Calu3 (cell line): ENCODE measurements at regions not wholly inside any gene's neighbourhood (a gene's known extent, or its start where the extent isn't known, plus 50 kb on each side); places are given as distances from the start of the nearest gene placed in this dataset.

ENCODE experiments used
- BruUV-seq: library from RNA; stranded (reverse); fragments of 400-500 nt; replicated peaks from 2 replicates; lab custom pipeline; 2021; lab: Mats Ljungman, UMichigan
- CTCF ChIA-PET: fragments of 300-600 bp; sonication (Branson Sonifier 250); formaldehyde crosslinking; loops from one replicate; lab custom pipeline; 2022; ENCODE audit warnings: antibody characterized with exemption; lab: Charles Lee
- DNase-seq: peaks from one replicate; pipeline ENCODE4 v3.0.0; 2022
- H3K27ac Mint-ChIP-seq: one replicate; pipeline ENCODE4 v1.8.0; 2022; ENCODE audit warnings: mixed read lengths; ENCODE audit not compliant: unreplicated experiment
- H3K27me3 Mint-ChIP-seq: one replicate; pipeline ENCODE4 v1.8.0; 2022; ENCODE audit warnings: mixed read lengths; ENCODE audit not compliant: unreplicated experiment
- H3K36me3 Mint-ChIP-seq: one replicate; pipeline ENCODE4 v1.8.0; 2022; ENCODE audit warnings: mild to moderate bottlenecking, moderate library complexity, mixed read lengths; ENCODE audit not compliant: insufficient read depth, unreplicated experiment
- H3K4me1 Mint-ChIP-seq: one replicate; pipeline ENCODE4 v1.8.0; 2022; ENCODE audit warnings: mild to moderate bottlenecking, low read depth, mixed read lengths; ENCODE audit not compliant: unreplicated experiment
- H3K4me3 Mint-ChIP-seq: one replicate; pipeline ENCODE4 v1.8.0; 2022; ENCODE audit warnings: mild to moderate bottlenecking, low read depth, moderate library complexity, mixed read lengths; ENCODE audit not compliant: unreplicated experiment
- H3K9me3 Mint-ChIP-seq: one replicate; pipeline ENCODE4 v1.8.0; 2022; ENCODE audit warnings: low read depth, mixed read lengths; ENCODE audit not compliant: unreplicated experiment
- CTCF ChIP-seq: fragments of 200-600 bp; IDR thresholded peaks from one replicate; pipeline ENCODE4 v1.8.0; 2022; ENCODE audit warnings: antibody characterized with exemption; ENCODE audit not compliant: unreplicated experiment
- intact Hi-C: fragments of 100-400 bp; cut with micrococcal nuclease; formaldehyde crosslinking; loops from one replicate; pipeline ENCODE4 v1.10.0; 2022; ENCODE audit not compliant: unreplicated experiment

GRCh38 chr13:90690458-90691080 is 656.9 kb upstream of the MIR17HG start:
- H3K9me3 Mint-ChIP-seq = no peaks in the 10 kb centered on the region
- H3K4me1 Mint-ChIP-seq = no peaks in the 10 kb centered on the region
- BruUV-seq = no TSS peak
- H3K4me3 Mint-ChIP-seq = no peak overlapping the region
- no peaks in the 10 kb centered on the region for H3K36me3 Mint-ChIP-seq
- H3K27ac Mint-ChIP-seq = no peak overlapping the region
- no peaks in the 10 kb centered on the region for H3K27me3 Mint-ChIP-seq
- no peak for TF ChIP-seq CTCF
- CTCF ChIA-PET = no interaction called here
- intact Hi-C loops = no loop called here
- no peak for DNase-seq

- no TSS peak for BruUV-seq
- CTCF ChIA-PET = no interaction called here
- no peak for DNase-seq
These were observed 651.2 kb upstream of the MIR17HG start for GRCh38 chr13:90696254-90696653.

GRCh38 chr13:90696656-90697055 is 650.8 kb upstream of the MIR17HG start:
- no peak for DNase-seq
- no peak overlapping the region for H3K4me3 Mint-ChIP-seq
- H3K27ac Mint-ChIP-seq = no peak overlapping the region
- no peaks in the 10 kb centered on the region for H3K27me3 Mint-ChIP-seq
- intact Hi-C loops = no loop called here
- H3K4me1 Mint-ChIP-seq = no peaks in the 10 kb centered on the region
- H3K36me3 Mint-ChIP-seq = no peaks in the 10 kb centered on the region
- no peaks in the 10 kb centered on the region for H3K9me3 Mint-ChIP-seq
- TF ChIP-seq CTCF = no peak
- CTCF ChIA-PET = no interaction called here
- BruUV-seq = no TSS peak

More at GRCh38 chr13:90696254-90696653, 651.2 kb upstream of the MIR17HG start:
- Mint-ChIP-seq H3K4me1 (no peaks in the 10 kb centered on the region), H3K27ac (no peak overlapping the region), H3K27me3 (no peaks in the 10 kb centered on the region), H3K4me3 (no peak overlapping the region), H3K9me3 (no peaks in the 10 kb centered on the region), H3K36me3 (no peaks in the 10 kb centered on the region)
- TF ChIP-seq CTCF = no peak
- intact Hi-C loops = no loop called here

- no peaks in the 10 kb centered on the region for H3K36me3 Mint-ChIP-seq
- intact Hi-C loops = no loop called here
- BruUV-seq = no TSS peak
- CTCF ChIA-PET = no interaction called here
- no peak for DNase-seq
- H3K27ac Mint-ChIP-seq = no peak overlapping the region
- H3K9me3 Mint-ChIP-seq = no peaks in the 10 kb centered on the region
- no peak for TF ChIP-seq CTCF
- no peak overlapping the region for H3K4me3 Mint-ChIP-seq
- H3K27me3 Mint-ChIP-seq = no peaks in the 10 kb centered on the region
- no peaks in the 10 kb centered on the region for H3K4me1 Mint-ChIP-seq
These were observed 647.1 kb upstream of the MIR17HG start for GRCh38 chr13:90700340-90700739.
